H9 (cell line): ENCODE measurements at regions not wholly inside any gene's neighbourhood (a gene's known extent, or its start where the extent isn't known, plus 50 kb on each side); places are given as distances from the start of the nearest gene placed in this dataset.
A peak's percentile ranks its signal among the peaks of the same experiment; 100 is the strongest.

Experiments used
- DNase-seq: peaks from one replicate; pipeline ENCODE4 v3.0.0-alpha.2; 2017
- H2AFZ ChIP-seq: one replicate; pipeline ENCODE4 v1.6.1; 2013; ENCODE audit warnings: mild to moderate bottlenecking, low read length, control low read depth, moderate library complexity
- H2AK5ac ChIP-seq: 2 replicates; pipeline ENCODE4 v1.6.1; 2013; ENCODE audit warnings: low read length, control low read depth, mixed read lengths; ENCODE audit not compliant: insufficient read length
- H2BK120ac ChIP-seq: one replicate; pipeline ENCODE4 v1.6.1; 2013; ENCODE audit warnings: low read depth, mild to moderate bottlenecking, low read length, control low read depth, inconsistent platforms; ENCODE audit not compliant: poor library complexity, severe bottlenecking
- H2BK12ac ChIP-seq: 2 replicates; pipeline ENCODE4 v1.6.1; 2013; ENCODE audit warnings: low read length, control low read depth, mixed read lengths, low read depth; ENCODE audit not compliant: insufficient read length
- H2BK15ac ChIP-seq: 2 replicates; pipeline ENCODE4 v1.6.1; 2013; ENCODE audit warnings: low read depth, low read length, control low read depth
- H2BK20ac ChIP-seq: one replicate; pipeline ENCODE4 v1.6.1; 2013; ENCODE audit warnings: low read depth, mild to moderate bottlenecking, low read length, control low read depth, inconsistent platforms; ENCODE audit not compliant: poor library complexity, severe bottlenecking
- H2BK5ac ChIP-seq: 2 replicates; pipeline ENCODE4 v1.6.1; 2013; ENCODE audit warnings: low read length, control low read depth, mixed read lengths; ENCODE audit not compliant: insufficient read length
- H3K14ac ChIP-seq: 2 replicates; pipeline ENCODE4 v1.6.1; 2013; ENCODE audit warnings: low read length, control low read depth; ENCODE audit not compliant: insufficient read depth
- H3K18ac ChIP-seq: 2 replicates; pipeline ENCODE4 v1.6.1; 2013; ENCODE audit warnings: low read depth, mild to moderate bottlenecking, mixed read lengths, low read length, control low read depth; ENCODE audit not compliant: insufficient read length
- H3K23ac ChIP-seq: 2 replicates; pipeline ENCODE4 v1.6.1; 2013; ENCODE audit warnings: low read length, control low read depth, mixed read lengths, low read depth; ENCODE audit not compliant: insufficient read length
- H3K23me2 ChIP-seq: 2 replicates; pipeline ENCODE4 v1.6.1; 2013; ENCODE audit warnings: low read depth, mild to moderate bottlenecking, mixed read lengths, low read length, control low read depth; ENCODE audit not compliant: insufficient read length, poor library complexity, severe bottlenecking
- H3K27ac ChIP-seq: 2 replicates; pipeline ENCODE4 v1.5.1; 2013; ENCODE audit warnings: low read length, control low read depth, mixed read lengths, low read depth; ENCODE audit not compliant: insufficient read length
- H3K27me3 ChIP-seq: 2 replicates; pipeline ENCODE4 v1.6.1; 2013; ENCODE audit warnings: low read length, control low read depth, inconsistent platforms; ENCODE audit not compliant: insufficient read depth
- H3K4ac ChIP-seq: 2 replicates; pipeline ENCODE4 v1.6.1; 2013; ENCODE audit warnings: low read depth, mild to moderate bottlenecking, control low read depth, inconsistent platforms, low read length, moderate library complexity
- H3K4me1 ChIP-seq: 2 replicates; pipeline ENCODE4 v1.6.1; 2013; ENCODE audit warnings: low read length, control low read depth, inconsistent platforms; ENCODE audit not compliant: insufficient read depth
- H3K4me2 ChIP-seq: 2 replicates; pipeline ENCODE4 v1.6.1; 2013; ENCODE audit warnings: low read length, control low read depth, mixed read lengths; ENCODE audit not compliant: insufficient read length, insufficient read depth
- H3K56ac ChIP-seq: 2 replicates; pipeline ENCODE4 v1.6.1; 2013; ENCODE audit warnings: low read depth, mild to moderate bottlenecking, mixed read lengths, low read length, control low read depth; ENCODE audit not compliant: insufficient read length
- H3K79me1 ChIP-seq: 2 replicates; pipeline ENCODE4 v1.6.1; 2013; ENCODE audit warnings: low read depth, mild to moderate bottlenecking, moderate library complexity, low read length, control low read depth, inconsistent platforms; ENCODE audit not compliant: insufficient read depth, poor library complexity, severe bottlenecking
- H3K79me2 ChIP-seq: 2 replicates; pipeline ENCODE4 v1.6.1; 2013; ENCODE audit warnings: low read length, control low read depth, inconsistent platforms; ENCODE audit not compliant: insufficient read depth
- H3K9ac ChIP-seq: 2 replicates; pipeline ENCODE4 v1.6.1; 2013; ENCODE audit warnings: low read length, control low read depth, mixed read lengths; ENCODE audit not compliant: insufficient read length; ENCODE audit errors: extremely low read depth
- H3K9me3 ChIP-seq: one replicate; pipeline ENCODE4 v1.6.1; 2013; ENCODE audit warnings: low read depth, low read length, inconsistent platforms; ENCODE audit not compliant: control insufficient read depth
- H3T11ph ChIP-seq: one replicate; pipeline ENCODE4 v1.6.1; 2013; ENCODE audit warnings: mild to moderate bottlenecking, low read length, control low read depth, inconsistent platforms
- H4K20me1 ChIP-seq: one replicate; pipeline ENCODE4 v1.6.1; 2013; ENCODE audit not compliant: control insufficient read depth, insufficient read length, insufficient read depth
- H4K5ac ChIP-seq: 2 replicates; pipeline ENCODE4 v1.6.1; 2013; ENCODE audit warnings: low read depth, mild to moderate bottlenecking, mixed read lengths, low read length, control low read depth; ENCODE audit not compliant: insufficient read length
- H4K8ac ChIP-seq: replicated peaks from 2 replicates; pipeline ENCODE4 v1.6.1; 2013; ENCODE audit warnings: low read length, control low read depth, mixed read lengths, low read depth; ENCODE audit not compliant: insufficient read length
- H4K91ac ChIP-seq: 2 replicates; pipeline ENCODE4 v1.6.1; 2013; ENCODE audit warnings: low read depth, mild to moderate bottlenecking, moderate library complexity, mixed read lengths, low read length, control low read depth; ENCODE audit not compliant: insufficient read length
- H3K27ac Mint-ChIP-seq, 3 experiments: 2 replicates in 2 of 3; 3 replicates in 1 of 3; pipeline ENCODE4 v1.8.0; 2020 to 2021; ENCODE audit warnings: mixed read lengths in 3 of 3, mild to moderate bottlenecking in 1 of 3, moderate library complexity in 1 of 3
- H3K27me3 Mint-ChIP-seq: 2 replicates; pipeline ENCODE4 v1.8.0; 2021; ENCODE audit warnings: low read depth, mild to moderate bottlenecking, moderate library complexity, mixed read lengths
- H3K36me3 Mint-ChIP-seq, 3 experiments: 2 replicates in 2 of 3; 3 replicates in 1 of 3; pipeline ENCODE4 v1.8.0; 2020 to 2021; ENCODE audit warnings: low read depth in 3 of 3, mixed read lengths in 3 of 3; ENCODE audit not compliant: insufficient read depth in 1 of 3
- H3K4me1 Mint-ChIP-seq, 2 experiments: 2 replicates each; pipeline ENCODE4 v1.8.0; 2020; ENCODE audit warnings: mixed read lengths in 2 of 2
- H3K4me3 Mint-ChIP-seq, 2 experiments: 2 replicates in 1 of 2; 3 replicates in 1 of 2; pipeline ENCODE4 v1.8.0; 2020 to 2021; ENCODE audit warnings: mild to moderate bottlenecking in 2 of 2, mixed read lengths in 2 of 2, moderate library complexity in 1 of 2
- H3K9me3 Mint-ChIP-seq, 2 experiments: 2 replicates in 1 of 2; 3 replicates in 1 of 2; pipeline ENCODE4 v1.8.0; 2020; ENCODE audit warnings: mild to moderate bottlenecking in 2 of 2, mixed read lengths in 2 of 2, moderate library complexity in 1 of 2
- WGBS: extraction: QIAGEN DNeasy Blood & Tissue Kit; methylation state at CpG from one replicate; pipeline ENCODE4 v1.1.7; 2013; ENCODE audit warnings: missing lambda C conversion rate, low lambda C conversion rate, mixed read lengths; ENCODE audit not compliant: insufficient read length; ENCODE audit errors: extremely low coverage; 5-methylcytosine and 5-hydroxymethylcytosine counted together
- TF ChIP-seq, protein P1 (sequence below): fragments of 200-600 bp; sonication (generic); conservative IDR thresholded peaks from 3 replicates; pipeline ENCODE4 v1.8.0; 2021; ENCODE audit warnings: antibody characterized with exemption, mild to moderate bottlenecking

DNA sequence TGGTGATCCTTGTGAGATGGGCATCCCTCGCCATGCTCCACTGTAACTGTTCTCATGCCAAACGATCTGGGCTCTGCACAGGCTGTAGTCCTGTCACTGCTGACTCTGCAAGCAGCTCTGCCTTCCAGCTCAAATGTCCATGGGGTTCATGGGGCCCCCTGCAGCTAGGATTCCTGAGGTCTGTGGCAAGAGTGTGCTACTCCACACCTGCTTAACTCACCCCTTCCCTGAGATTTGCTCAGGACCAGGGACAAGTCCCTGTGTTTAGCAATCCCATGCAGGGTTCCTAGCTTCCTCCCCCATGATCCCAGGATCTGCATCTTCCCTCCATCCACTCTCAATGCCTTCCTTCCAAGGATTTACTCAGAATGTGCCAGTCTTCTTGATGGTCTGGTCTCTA lies 241.0 kb downstream of the ASCL1 start:
- Histone ChIP-seq H3K18ac (no peak overlapping the region), H4K91ac (no peak overlapping the region), H3K4me2 (no peak overlapping the region), H3K56ac (no peak overlapping the region), H3K23ac (no peak overlapping the region), H3K4ac (no peak overlapping the region), H2BK15ac (no peak overlapping the region), H3K79me1 (no peaks in the 10 kb centered on the region), H2BK12ac (no peak overlapping the region), H3K79me2 (no peaks in the 10 kb centered on the region), H4K20me1 (no peaks in the 10 kb centered on the region), H3K4me1 (0 out of 2 replicates have a peak, but pooled peaks cover 5% of the 10 kb centered on the region), H3T11ph (no peak overlapping the region), H2BK20ac (no peak overlapping the region), H3K9me3 (no peaks in the 10 kb centered on the region), H4K8ac (no peak overlapping the region), H2AK5ac (no peak overlapping the region), H2BK120ac (no peak overlapping the region), H3K14ac (no peak overlapping the region; the same call in 1 of the 2 replicates), H3K9ac (no peak overlapping the region), H4K5ac (no peak overlapping the region), H2BK5ac (no peak overlapping the region), H3K23me2 (no peaks in the 10 kb centered on the region), H2AFZ (no peak overlapping the region), H3K27ac (no peak overlapping the region), H3K27me3 (no peaks in the 10 kb centered on the region)
- peak; percentile 37 for DNase-seq
- TF ChIP-seq, protein P1, sequence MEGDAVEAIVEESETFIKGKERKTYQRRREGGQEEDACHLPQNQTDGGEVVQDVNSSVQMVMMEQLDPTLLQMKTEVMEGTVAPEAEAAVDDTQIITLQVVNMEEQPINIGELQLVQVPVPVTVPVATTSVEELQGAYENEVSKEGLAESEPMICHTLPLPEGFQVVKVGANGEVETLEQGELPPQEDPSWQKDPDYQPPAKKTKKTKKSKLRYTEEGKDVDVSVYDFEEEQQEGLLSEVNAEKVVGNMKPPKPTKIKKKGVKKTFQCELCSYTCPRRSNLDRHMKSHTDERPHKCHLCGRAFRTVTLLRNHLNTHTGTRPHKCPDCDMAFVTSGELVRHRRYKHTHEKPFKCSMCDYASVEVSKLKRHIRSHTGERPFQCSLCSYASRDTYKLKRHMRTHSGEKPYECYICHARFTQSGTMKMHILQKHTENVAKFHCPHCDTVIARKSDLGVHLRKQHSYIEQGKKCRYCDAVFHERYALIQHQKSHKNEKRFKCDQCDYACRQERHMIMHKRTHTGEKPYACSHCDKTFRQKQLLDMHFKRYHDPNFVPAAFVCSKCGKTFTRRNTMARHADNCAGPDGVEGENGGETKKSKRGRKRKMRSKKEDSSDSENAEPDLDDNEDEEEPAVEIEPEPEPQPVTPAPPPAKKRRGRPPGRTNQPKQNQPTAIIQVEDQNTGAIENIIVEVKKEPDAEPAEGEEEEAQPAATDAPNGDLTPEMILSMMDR: no peak
- Mint-ChIP-seq H3K27me3 (no peaks in the 10 kb centered on the region; the same call in 1 of the 2 replicates), H3K4me3 (no peak overlapping the region), H3K4me1 (peaks cover 21% of the 10 kb centered on the region in 2 experiments), H3K36me3 (peaks cover 0 to 4% (median 0%) of the 10 kb centered on the region in 3 experiments; a peak in 3 of 7 replicates), H3K9me3 (peaks cover 4 to 7% of the 10 kb centered on the region in 2 experiments; a peak in 4 of 5 replicates), H3K27ac (no peak overlapping the region)
- WGBS: no CpG with 5 or more reads among the region's 2 CpGs
